ENCODE measurements at regions not wholly inside any gene's neighbourhood (a gene's known extent, or its start where the extent isn't known, plus 50 kb on each side); places are given as distances from the start of the nearest gene placed in this dataset.

DNA sequence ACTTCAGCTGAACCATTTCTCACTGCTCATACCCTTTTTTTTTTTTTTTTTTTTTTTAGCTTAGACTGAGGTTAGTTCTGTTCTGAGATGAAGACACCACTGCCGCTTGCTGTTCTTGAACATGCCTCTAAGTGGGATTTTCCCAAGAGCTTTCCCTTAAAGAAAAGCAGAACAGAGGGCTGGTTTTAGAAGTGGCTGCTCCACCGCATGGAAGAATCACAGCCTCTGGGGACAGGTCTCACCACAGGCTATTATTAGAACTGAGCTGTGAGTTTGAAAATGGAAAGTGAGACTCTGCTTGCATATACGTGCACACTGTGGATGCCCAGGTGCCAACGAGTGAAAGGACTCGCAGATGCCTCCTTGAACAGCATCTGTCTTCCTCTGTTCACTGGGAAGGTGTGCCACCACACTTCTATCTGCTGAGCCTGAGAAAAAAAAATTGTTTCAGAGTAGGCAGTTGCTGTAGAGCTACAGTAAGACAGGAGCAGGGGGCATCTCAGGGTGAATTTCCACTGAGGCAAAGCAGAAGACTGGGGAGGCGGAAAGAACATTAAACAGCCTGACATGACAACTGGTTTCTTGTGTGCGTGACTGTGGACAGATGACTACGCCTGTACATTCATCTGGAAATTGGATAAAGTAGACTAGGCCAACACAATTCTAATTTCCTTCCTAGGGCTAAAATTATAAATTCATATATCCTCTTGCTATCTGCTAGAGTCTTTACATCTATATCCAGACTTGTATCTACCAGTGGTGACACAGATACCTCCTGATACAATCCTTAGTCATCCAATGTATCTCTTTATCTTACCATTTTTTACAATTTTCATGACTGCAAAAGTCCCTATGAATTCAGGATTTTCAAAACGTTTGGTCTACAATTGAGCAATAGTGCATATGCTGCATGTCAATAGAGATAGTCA, 1045.7 kb upstream of the CELF4 start:
- no peak for ATAC-seq
- no peak overlapping the region for H2AFZ ChIP-seq (ENCODE audit: low read length)
- BruUV-seq (replicated peaks) = no TSS peak
- no peak overlapping the region for H3K4me2 ChIP-seq (ENCODE audit: low read length)
- H3K9me2 ChIP-seq (replicated peaks; ENCODE audit: low read length) = no peaks in the 10 kb centered on the region
- ChIA-PET CTCF (no interaction called here), POLR2A (ENCODE audit: unreplicated experiment) (no interaction called here)
- H4K20me1 ChIP-seq (ENCODE audit: low read length) = no peaks in the 10 kb centered on the region
- no peak overlapping the region for H3K27ac ChIP-seq (ENCODE audit: low read length)
- TF ChIP-seq EZH2 (IDR thresholded peaks at IDR 0.05; ENCODE audit: low read length, unreplicated experiment) = no peak
- TF ChIP-seq EZH2phosphoT487 (IDR thresholded peaks at IDR 0.05; ENCODE audit: borderline replicate concordance, low read length) = no peak
- TF ChIP-seq, protein P1, sequence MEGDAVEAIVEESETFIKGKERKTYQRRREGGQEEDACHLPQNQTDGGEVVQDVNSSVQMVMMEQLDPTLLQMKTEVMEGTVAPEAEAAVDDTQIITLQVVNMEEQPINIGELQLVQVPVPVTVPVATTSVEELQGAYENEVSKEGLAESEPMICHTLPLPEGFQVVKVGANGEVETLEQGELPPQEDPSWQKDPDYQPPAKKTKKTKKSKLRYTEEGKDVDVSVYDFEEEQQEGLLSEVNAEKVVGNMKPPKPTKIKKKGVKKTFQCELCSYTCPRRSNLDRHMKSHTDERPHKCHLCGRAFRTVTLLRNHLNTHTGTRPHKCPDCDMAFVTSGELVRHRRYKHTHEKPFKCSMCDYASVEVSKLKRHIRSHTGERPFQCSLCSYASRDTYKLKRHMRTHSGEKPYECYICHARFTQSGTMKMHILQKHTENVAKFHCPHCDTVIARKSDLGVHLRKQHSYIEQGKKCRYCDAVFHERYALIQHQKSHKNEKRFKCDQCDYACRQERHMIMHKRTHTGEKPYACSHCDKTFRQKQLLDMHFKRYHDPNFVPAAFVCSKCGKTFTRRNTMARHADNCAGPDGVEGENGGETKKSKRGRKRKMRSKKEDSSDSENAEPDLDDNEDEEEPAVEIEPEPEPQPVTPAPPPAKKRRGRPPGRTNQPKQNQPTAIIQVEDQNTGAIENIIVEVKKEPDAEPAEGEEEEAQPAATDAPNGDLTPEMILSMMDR (conservative IDR thresholded peaks at IDR 0.05; ENCODE audit: low read depth, low read length) = no peak
- H3K9ac ChIP-seq (ENCODE audit: low read length) = no peak overlapping the region
- intact Hi-C loops (cut with micrococcal nuclease) = no loop called here
- no peaks in the 10 kb centered on the region for H3K36me3 ChIP-seq (ENCODE audit: low read depth, low read length)
- no peaks in the 10 kb centered on the region for H3K9me3 ChIP-seq (ENCODE audit: low read length)
- H3K79me2 ChIP-seq (ENCODE audit: low read length) = no peaks in the 10 kb centered on the region
- no peaks in the 10 kb centered on the region for H3F3A ChIP-seq (ENCODE audit: low read length, unreplicated experiment)
- DNase-seq = no peak
- H3K4me3 ChIP-seq (ENCODE audit: low read length) = no peak overlapping the region
- no peaks in the 10 kb centered on the region for H3K27me3 ChIP-seq (ENCODE audit: low read length)
- H3K4me1 ChIP-seq (ENCODE audit: insufficient read depth, low read length) = no peaks in the 10 kb centered on the region

DNA sequence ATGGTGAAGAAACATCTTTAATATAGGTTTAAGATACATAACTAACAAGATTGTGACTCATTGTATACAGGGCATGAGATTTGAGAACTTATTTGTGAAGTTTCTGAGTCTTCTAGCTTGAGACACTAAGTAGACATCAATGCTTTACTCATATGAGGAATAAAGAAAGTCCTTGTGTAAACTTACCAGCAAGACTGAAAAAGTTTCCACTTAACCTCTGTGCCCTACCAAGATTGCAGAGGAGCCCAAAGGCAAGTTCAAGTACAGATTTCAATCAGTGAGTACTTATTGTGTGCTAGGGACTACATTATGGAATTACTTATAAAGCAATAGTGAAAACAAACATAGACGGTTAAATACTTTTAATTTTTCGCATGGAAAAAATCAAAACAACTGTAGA, 1041.2 kb upstream of the CELF4 start:
- intact Hi-C loops (cut with micrococcal nuclease) = no loop called here
- Histone ChIP-seq H4K20me1 (ENCODE audit: low read length) (no peaks in the 10 kb centered on the region), H3K27ac (ENCODE audit: low read length) (no peak overlapping the region), H3F3A (ENCODE audit: low read length, unreplicated experiment) (no peaks in the 10 kb centered on the region), H3K27me3 (ENCODE audit: low read length) (no peaks in the 10 kb centered on the region), H3K79me2 (ENCODE audit: low read length) (no peaks in the 10 kb centered on the region), H3K4me3 (ENCODE audit: low read length) (no peak overlapping the region), H3K4me1 (ENCODE audit: insufficient read depth, low read length) (no peaks in the 10 kb centered on the region), H3K9me3 (ENCODE audit: low read length) (no peaks in the 10 kb centered on the region), H2AFZ (ENCODE audit: low read length) (no peak overlapping the region), H3K9ac (ENCODE audit: low read length) (no peak overlapping the region), H3K9me2 (replicated peaks; ENCODE audit: low read length) (no peaks in the 10 kb centered on the region), H3K36me3 (ENCODE audit: low read depth, low read length) (no peaks in the 10 kb centered on the region), H3K4me2 (ENCODE audit: low read length) (no peak overlapping the region)
- BruUV-seq (replicated peaks) = no TSS peak
- POLR2A ChIA-PET (ENCODE audit: unreplicated experiment) = no interaction called here
- DNase-seq (no peak), ATAC-seq (no peak)
- TF ChIP-seq, protein P1 (conservative IDR thresholded peaks at IDR 0.05; ENCODE audit: low read depth, low read length) = no peak
- TF ChIP-seq EZH2phosphoT487 (IDR thresholded peaks at IDR 0.05; ENCODE audit: borderline replicate concordance, low read length) (no peak), EZH2 (IDR thresholded peaks at IDR 0.05; ENCODE audit: low read length, unreplicated experiment) (no peak)
- CTCF ChIA-PET = no interaction called here

DNA sequence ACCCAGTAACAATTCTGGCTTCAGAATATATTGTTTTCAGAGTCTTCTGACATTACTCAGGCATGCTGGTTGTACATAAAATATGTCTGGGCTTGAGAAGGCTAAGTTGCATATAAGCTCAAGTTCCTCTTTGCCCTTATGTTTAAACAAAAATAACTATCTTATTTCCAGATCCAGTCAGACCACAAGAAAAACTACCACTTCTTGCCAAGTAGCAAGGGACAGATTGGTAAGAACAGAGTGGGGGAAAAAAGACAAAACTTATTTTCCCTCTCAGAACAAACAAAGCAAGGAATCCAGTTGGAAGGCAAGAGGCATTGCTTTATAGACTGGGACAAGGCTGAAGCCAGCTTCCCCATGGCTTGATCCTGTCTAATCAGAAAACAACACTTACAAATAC, 1036.7 kb upstream of the CELF4 start:
- no peak overlapping the region for H3K9ac ChIP-seq (ENCODE audit: low read length)
- DNase-seq (no peak), ATAC-seq (no peak)
- H2AFZ ChIP-seq (ENCODE audit: low read length) = no peak overlapping the region
- H3K27me3 ChIP-seq (ENCODE audit: low read length) = no peaks in the 10 kb centered on the region
- ChIA-PET CTCF (no interaction called here), POLR2A (ENCODE audit: unreplicated experiment) (no interaction called here)
- no peak overlapping the region for H3K27ac ChIP-seq (ENCODE audit: low read length)
- no peak overlapping the region for H3K4me3 ChIP-seq (ENCODE audit: low read length)
- no peaks in the 10 kb centered on the region for H3K79me2 ChIP-seq (ENCODE audit: low read length)
- no TSS peak for BruUV-seq (replicated peaks)
- no peak overlapping the region for H3K4me2 ChIP-seq (ENCODE audit: low read length)
- H3K36me3 ChIP-seq (ENCODE audit: low read depth, low read length) = no peaks in the 10 kb centered on the region
- intact Hi-C loops (cut with micrococcal nuclease) = no loop called here
- H3K9me2 ChIP-seq (replicated peaks; ENCODE audit: low read length) = no peaks in the 10 kb centered on the region
- no peaks in the 10 kb centered on the region for H3F3A ChIP-seq (ENCODE audit: low read length, unreplicated experiment)
- H4K20me1 ChIP-seq (ENCODE audit: low read length) = no peaks in the 10 kb centered on the region
- H3K4me1 ChIP-seq (ENCODE audit: insufficient read depth, low read length) = no peaks in the 10 kb centered on the region
- no peaks in the 10 kb centered on the region for H3K9me3 ChIP-seq (ENCODE audit: low read length)
- TF ChIP-seq EZH2 (IDR thresholded peaks at IDR 0.05; ENCODE audit: low read length, unreplicated experiment) = no peak
- TF ChIP-seq, protein P1 (conservative IDR thresholded peaks at IDR 0.05; ENCODE audit: low read depth, low read length) = no peak
- TF ChIP-seq EZH2phosphoT487 (IDR thresholded peaks at IDR 0.05; ENCODE audit: borderline replicate concordance, low read length) = no peak
